D721Med (cell line): ENCODE measurements at regions not wholly inside any gene's neighbourhood (a gene's known extent, or its start where the extent isn't known, plus 50 kb on each side); places are given as distances from the start of the nearest gene placed in this dataset.

ENCODE experiments used
- DNase-seq: peaks from one replicate; pipeline ENCODE4 v3.0.0; 2011; ENCODE audit warnings: low spot score; ENCODE audit not compliant: insufficient read length
- FAIRE-seq: peaks from 2 replicates; lab custom pipeline; 2011; peaks lifted over from hg19 to GRCh38; lab: Jason Lieb, UNC
- CTCF ChIP-seq: IDR thresholded peaks from 2 replicates; pipeline ENCODE4 v1.5.1; 2012; ENCODE audit warnings: mild to moderate bottlenecking, control low read depth; ENCODE audit not compliant: insufficient read depth; ENCODE audit errors: missing control alignments

GRCh38 chr11:122178795-122179194, 62.8 kb upstream of the BLID start:
- no peak for TF ChIP-seq CTCF
- FAIRE-seq = no peak

GRCh38 chr11:122177238-122177637, 61.2 kb upstream of the BLID start:
- TF ChIP-seq CTCF = no peak
- no peak for FAIRE-seq

More at GRCh38 chr11:122178795-122179194, 62.8 kb upstream of the BLID start:
- DNase-seq = no peak

GRCh38 chr11:122176651-122177050, 60.6 kb upstream of the BLID start:
- no peak for DNase-seq
- no peak for FAIRE-seq
- TF ChIP-seq CTCF = no peak

More at GRCh38 chr11:122177238-122177637, 61.2 kb upstream of the BLID start:
- no peak for DNase-seq

GRCh38 chr11:122175306-122175705, 59.3 kb upstream of the BLID start:
- FAIRE-seq = no peak

GRCh38 chr11:122173587-122173986, 57.6 kb upstream of the BLID start:
- FAIRE-seq (no peak), DNase-seq (no peak)
- no peak for TF ChIP-seq CTCF

More at GRCh38 chr11:122175306-122175705, 59.3 kb upstream of the BLID start:
- TF ChIP-seq CTCF = no peak
- no peak for DNase-seq

- no peak for TF ChIP-seq CTCF
- DNase-seq (no peak), FAIRE-seq (no peak)
These were observed 57.0 kb upstream of the BLID start for GRCh38 chr11:122173074-122173450.

GRCh38 chr11:122172352-122173073, 56.5 kb upstream of the BLID start:
- no peak for DNase-seq
- FAIRE-seq = no peak
- TF ChIP-seq CTCF = no peak
